ENCODE measurements at regions not wholly inside any gene's neighbourhood (a gene's known extent, or its start where the extent isn't known, plus 50 kb on each side); places are given as distances from the start of the nearest gene placed in this dataset.

DNA sequence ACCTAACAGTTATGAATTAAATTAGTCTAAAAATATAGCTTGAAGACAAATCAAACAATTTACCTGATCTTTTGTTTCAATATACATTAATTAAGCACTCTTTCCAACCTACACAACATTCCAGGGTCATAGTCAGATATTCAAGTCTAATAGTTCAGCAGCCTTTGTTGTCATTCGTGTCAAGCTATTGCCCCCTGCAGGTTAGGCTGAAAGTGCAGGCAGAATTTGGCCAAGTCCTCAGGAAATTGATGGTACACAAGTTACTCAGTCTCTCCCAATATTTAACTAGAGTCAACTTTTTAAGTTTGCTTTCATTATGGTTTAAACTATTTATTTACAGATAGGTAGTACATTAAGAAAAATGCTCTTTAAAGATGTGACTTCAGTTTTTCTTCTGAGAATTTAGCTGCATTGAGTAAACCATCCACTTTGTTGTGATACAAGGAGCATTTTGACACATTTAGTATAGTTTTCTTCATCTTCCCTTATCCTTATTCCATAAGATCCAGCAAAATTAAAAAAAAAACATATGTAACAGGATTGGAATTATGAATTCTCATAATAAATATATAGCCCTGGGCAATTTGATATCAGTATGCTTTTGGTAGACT, 130.3 kb upstream of the DPYD start:
- DNase-seq (ENCODE audit: low read depth in 4 of 4, low spot score in 2 of 4) = peak in 1 of 4 donors; percentile 59

DNA sequence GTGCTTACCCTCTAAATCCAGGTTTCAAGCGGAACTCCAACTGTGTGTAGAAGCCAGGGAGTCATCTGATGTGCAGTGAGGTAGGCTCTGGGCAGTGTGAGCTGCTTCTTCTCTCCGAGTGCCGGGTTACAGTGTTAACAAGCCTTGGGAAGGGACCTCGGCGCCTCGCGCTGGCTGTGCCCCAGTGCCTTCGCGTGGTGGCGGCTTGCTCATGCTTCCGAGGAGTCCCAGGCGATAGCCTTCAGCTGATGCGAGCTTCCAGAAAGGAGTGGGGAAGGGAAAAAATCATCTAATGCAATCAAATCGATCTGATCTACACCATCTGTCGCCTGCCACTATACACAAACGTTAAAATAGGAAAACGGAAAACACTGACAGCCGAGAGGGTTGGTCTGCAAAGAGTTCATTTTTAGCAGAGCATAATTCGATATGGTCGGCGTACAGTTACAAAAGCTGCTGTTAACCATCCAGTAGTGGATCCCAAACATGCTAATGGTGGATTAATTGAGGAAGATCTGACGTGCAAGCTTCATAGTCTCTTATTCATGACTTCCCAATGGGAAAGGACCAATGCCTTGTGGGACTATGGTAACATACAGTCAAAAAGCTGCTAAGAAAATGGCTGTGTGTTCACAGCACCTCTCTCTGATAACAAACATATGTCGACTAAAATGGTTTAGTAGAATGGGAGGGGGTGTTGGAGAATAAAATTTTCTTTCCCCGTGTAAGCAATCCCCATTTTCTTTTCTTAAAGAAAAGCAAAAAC, 128.7 kb upstream of the DPYD start:
- no peak for DNase-seq (ENCODE audit: low read depth in 4 of 4, low spot score in 2 of 4)

- DNase-seq (ENCODE audit: low read depth in 4 of 4, low spot score in 2 of 4) = no peak
Observed at GRCh38 chr1:98048751-98049325, 128.0 kb upstream of the DPYD start.

GRCh38 chr1:98048244-98048643, 127.4 kb upstream of the DPYD start:
- peak in 2 of 4 donors; percentile 69 to 84 for DNase-seq (ENCODE audit: low read depth in 4 of 4, low spot score in 2 of 4)

GRCh38 chr1:98047171-98047570, 126.3 kb upstream of the DPYD start:
- DNase-seq (ENCODE audit: low read depth in 4 of 4, low spot score in 2 of 4) = no peak

DNA sequence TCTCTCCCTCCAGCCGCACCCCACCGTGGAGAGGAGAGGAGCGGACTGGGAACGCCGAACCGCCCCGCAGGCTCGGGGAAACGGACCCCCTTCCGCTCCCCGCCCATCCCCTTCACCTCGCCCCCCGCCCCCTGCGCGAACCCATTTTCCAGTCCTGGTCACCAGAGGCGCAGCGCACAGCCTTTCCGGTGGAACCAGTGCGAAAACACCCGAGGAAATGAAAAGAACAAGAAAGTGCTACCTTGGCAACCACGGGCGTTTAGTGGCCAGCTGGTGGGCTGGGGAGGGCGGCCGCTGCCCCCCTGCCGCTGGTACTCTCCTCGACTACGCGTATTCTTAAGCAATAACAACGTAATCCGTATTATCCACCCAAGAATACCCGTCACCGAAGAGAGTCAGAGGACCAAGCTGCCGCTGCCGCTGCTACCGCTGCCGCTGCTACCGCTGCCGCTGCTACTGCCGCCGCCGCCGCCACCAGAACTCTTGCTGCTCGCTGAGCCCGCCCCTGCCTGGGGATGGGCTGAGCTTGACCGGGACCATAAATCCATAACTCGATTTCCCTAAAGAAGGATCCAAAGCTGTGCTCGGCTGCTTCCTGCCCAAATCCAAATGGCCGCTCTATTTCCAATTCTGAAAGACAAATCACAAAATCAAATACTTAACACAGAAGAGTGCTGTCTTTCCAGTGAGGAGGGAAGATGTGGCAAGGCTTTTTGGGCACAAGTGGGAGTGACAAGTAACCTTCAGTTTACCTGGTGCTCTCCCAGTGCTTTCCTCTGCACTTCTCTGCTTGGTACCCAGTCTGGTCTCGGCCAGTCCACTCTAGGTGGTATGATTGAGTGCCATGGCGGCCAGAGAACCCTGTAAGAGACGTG, 125.2 kb upstream of the DPYD start:
- no peak for DNase-seq (ENCODE audit: low read depth in 4 of 4, low spot score in 2 of 4)

GRCh38 chr1:98045211-98045766, 124.5 kb upstream of the DPYD start:
- DNase-seq (ENCODE audit: low read depth in 4 of 4, low spot score in 2 of 4) = no peak

GRCh38 chr1:98044766-98045165, 123.9 kb upstream of the DPYD start:
- no peak for DNase-seq (ENCODE audit: low read depth in 4 of 4, low spot score in 2 of 4)

DNA sequence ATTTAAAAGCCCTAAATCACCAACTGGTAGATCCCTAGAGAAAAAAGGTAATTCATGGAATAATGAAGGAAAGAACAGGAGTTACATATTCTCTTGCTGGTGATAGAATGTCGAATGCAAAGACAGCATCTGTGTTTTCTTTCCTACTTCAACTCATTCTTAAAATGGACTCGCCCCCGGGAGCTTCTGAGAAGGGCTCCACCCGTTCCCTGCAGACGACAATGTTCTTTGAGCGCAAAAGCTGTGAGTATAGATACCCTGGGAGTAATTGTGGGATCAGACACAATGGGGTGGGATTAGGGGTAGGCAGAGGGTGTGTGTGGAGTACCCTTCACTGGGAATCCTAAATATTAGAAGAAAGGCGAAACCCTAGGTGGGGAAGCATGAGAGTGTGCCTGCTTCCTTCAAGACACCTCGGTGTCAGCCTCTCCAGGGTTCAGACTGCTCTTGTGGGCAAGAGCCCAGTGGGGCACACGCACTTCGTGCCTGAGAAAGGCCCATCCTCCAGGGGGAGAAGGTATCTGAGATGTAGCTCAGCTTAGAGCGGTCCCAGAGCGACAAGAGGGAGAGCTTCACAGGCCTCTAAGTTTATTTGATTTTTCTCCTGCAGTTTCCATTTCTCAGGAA, 123.3 kb upstream of the DPYD start:
- no peak for DNase-seq (ENCODE audit: low read depth in 4 of 4, low spot score in 2 of 4)

GRCh38 chr1:98035602-98036002, 114.8 kb upstream of the DPYD start:
- no peak for DNase-seq (ENCODE audit: low read depth in 4 of 4, low spot score in 2 of 4)

GRCh38 chr1:98034505-98034904, 113.7 kb upstream of the DPYD start:
- DNase-seq (ENCODE audit: low read depth in 4 of 4, low spot score in 2 of 4) = no peak

- DNase-seq (ENCODE audit: low read depth in 4 of 4, low spot score in 2 of 4) = no peak
Observed at GRCh38 chr1:98032958-98033357, 112.1 kb upstream of the DPYD start.

GRCh38 chr1:98030976-98031375, 110.1 kb upstream of the DPYD start:
- no peak for DNase-seq (ENCODE audit: low read depth in 4 of 4, low spot score in 2 of 4)

- DNase-seq (ENCODE audit: low read depth in 4 of 4, low spot score in 2 of 4) = no peak
Observed at GRCh38 chr1:98030483-98030882, 109.6 kb upstream of the DPYD start.

- no peak for DNase-seq (ENCODE audit: low read depth in 4 of 4, low spot score in 2 of 4)
Observed at GRCh38 chr1:98028800-98029199, 108.0 kb upstream of the DPYD start.

- no peak for DNase-seq (ENCODE audit: low read depth in 4 of 4, low spot score in 2 of 4)
Observed at GRCh38 chr1:98027103-98027705, 106.4 kb upstream of the DPYD start.

DNA sequence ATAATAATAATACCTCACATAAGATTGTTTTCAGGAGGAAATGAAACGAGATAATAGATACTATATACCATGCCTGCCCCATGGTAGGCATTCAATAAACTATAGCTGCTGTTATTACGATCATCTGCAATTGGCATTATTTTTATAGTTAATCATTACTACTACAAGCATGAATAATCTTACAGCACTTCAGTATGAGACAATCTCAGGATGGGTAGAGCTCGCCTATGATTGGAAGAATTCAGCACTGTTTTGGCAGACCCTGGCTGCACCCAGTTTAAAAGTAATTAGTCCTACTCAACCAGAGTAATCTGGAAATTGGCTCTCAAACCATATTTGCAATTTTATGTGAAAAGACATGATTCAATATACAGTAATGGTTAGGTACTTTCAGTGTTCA, 105.0 kb upstream of the DPYD start:
- no peak for DNase-seq (ENCODE audit: low read depth in 4 of 4, low spot score in 2 of 4)

- no peak for DNase-seq (ENCODE audit: low read depth in 4 of 4, low spot score in 2 of 4)
Observed at GRCh38 chr1:98021126-98021525, 100.3 kb upstream of the DPYD start.

GRCh38 chr1:98019747-98020146, 98.9 kb upstream of the DPYD start:
- no peak for DNase-seq (ENCODE audit: low read depth in 4 of 4, low spot score in 2 of 4)

GRCh38 chr1:98018074-98018473, 97.2 kb upstream of the DPYD start:
- no peak for DNase-seq (ENCODE audit: low read depth in 4 of 4, low spot score in 2 of 4)

All from left renal cortex interstitium (tissue), 4 donors.